ENCODE measurements at regions not wholly inside any gene's neighbourhood (a gene's known extent, or its start where the extent isn't known, plus 50 kb on each side); places are given as distances from the start of the nearest gene placed in this dataset.
"Not testable (repeated sequence)": the region's sequence is repeated elsewhere in the genome, so short reads cannot be mapped to it uniquely, and the experiment has no call there.

DNA sequence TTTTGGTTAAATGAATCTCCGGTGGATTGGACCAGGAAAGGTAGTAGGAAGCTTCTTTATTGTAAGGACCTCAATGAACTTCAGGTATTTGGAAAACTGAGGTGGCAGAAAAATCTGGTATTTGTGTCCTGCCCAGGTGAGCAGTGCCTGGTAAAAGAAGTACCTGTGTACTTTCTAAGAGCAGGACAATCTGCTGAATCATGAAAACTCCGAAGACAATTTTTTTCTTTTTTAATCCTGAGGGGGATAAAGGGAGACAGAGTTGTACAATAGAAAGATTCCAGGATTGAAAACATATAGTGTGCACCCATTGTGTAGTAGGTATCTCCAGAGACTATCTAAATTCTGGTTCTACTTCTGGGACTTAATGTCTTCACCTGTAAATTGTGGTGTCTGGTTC is 191.8 kb upstream of the SPOPL start:
- H3K27me3 ChIP-seq: no peaks in the 10 kb centered on the region
- no peak overlapping the region for H3K4me3 ChIP-seq
- no peak overlapping the region for H3K27ac ChIP-seq
- TF ChIP-seq, protein P1, sequence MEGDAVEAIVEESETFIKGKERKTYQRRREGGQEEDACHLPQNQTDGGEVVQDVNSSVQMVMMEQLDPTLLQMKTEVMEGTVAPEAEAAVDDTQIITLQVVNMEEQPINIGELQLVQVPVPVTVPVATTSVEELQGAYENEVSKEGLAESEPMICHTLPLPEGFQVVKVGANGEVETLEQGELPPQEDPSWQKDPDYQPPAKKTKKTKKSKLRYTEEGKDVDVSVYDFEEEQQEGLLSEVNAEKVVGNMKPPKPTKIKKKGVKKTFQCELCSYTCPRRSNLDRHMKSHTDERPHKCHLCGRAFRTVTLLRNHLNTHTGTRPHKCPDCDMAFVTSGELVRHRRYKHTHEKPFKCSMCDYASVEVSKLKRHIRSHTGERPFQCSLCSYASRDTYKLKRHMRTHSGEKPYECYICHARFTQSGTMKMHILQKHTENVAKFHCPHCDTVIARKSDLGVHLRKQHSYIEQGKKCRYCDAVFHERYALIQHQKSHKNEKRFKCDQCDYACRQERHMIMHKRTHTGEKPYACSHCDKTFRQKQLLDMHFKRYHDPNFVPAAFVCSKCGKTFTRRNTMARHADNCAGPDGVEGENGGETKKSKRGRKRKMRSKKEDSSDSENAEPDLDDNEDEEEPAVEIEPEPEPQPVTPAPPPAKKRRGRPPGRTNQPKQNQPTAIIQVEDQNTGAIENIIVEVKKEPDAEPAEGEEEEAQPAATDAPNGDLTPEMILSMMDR (IDR thresholded peaks at IDR 0.05): no peak
- TF ChIP-seq EP300 (IDR thresholded peaks at IDR 0.05): no peak
- TF ChIP-seq POLR2AphosphoS5 (IDR thresholded peaks at IDR 0.05): no peak
- H3K9me3 ChIP-seq: no peaks in the 10 kb centered on the region
- 85 to 90% methylated on average over 2 of the region's 2 CpGs for WGBS, 2 donors
- H3K36me3 ChIP-seq: no peaks in the 10 kb centered on the region
- no peaks in the 10 kb centered on the region for H3K4me1 ChIP-seq
- intact Hi-C loops (cut with DNase I): no loop called here
- no peak for DNase-seq

GRCh38 chr2:138312061-138312460 is 189.5 kb upstream of the SPOPL start:
- Histone ChIP-seq H3K36me3 (no peaks in the 10 kb centered on the region), H3K4me1 (no peaks in the 10 kb centered on the region), H3K9me3 (no peaks in the 10 kb centered on the region), H3K27ac (no peak overlapping the region), H3K4me3 (no peak overlapping the region), H3K27me3 (no peaks in the 10 kb centered on the region)
- WGBS, 2 donors: 76 to 83% methylated on average over 4 of the region's 4 CpGs
- TF ChIP-seq POLR2A (IDR thresholded peaks at IDR 0.05): no peak
- TF ChIP-seq POLR2AphosphoS5 (IDR thresholded peaks at IDR 0.05): no peak
- no peak for TF ChIP-seq EP300 (IDR thresholded peaks at IDR 0.05)
- TF ChIP-seq, protein P1 (IDR thresholded peaks at IDR 0.05): no peak
- DNase-seq: no peak
- intact Hi-C loops (cut with DNase I): no loop called here

- H3K36me3 ChIP-seq; H3K4me3 ChIP-seq; H3K27ac ChIP-seq; intact Hi-C loops (cut with DNase I); DNase-seq; H3K27me3 ChIP-seq; H3K4me1 ChIP-seq; H3K9me3 ChIP-seq: not testable (repeated sequence)
Measured at GRCh38 chr2:138315619-138316018, 186.0 kb upstream of the SPOPL start.

DNA sequence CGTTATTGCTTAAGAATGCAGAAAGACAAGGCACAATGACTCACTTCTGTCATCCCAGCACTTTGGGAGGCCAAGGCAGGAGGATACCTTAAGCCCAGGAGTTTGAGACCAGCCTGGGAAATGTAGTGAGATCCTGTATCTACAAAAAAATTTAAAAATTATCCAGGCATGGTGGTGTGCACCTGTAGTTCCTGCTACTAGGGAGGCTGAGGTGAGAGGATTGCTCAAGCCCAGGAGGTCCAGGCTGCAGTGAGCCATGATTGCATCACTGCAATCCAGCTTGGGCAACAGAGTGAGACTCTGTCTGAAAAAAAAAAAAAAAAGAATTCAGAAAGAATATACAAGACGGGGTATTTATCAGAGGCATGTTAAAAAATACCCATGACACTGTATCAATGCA is 182.0 kb upstream of the SPOPL start:
- intact Hi-C loops (cut with DNase I): no loop called here
- Histone ChIP-seq H3K36me3 (no peaks in the 10 kb centered on the region), H3K27me3 (no peaks in the 10 kb centered on the region), H3K4me3 (no peak overlapping the region), H3K27ac (no peak overlapping the region), H3K4me1 (no peaks in the 10 kb centered on the region), H3K9me3 (no peaks in the 10 kb centered on the region)
- TF ChIP-seq EP300 (IDR thresholded peaks at IDR 0.05): no peak
- TF ChIP-seq POLR2A (IDR thresholded peaks at IDR 0.05): no peak
- TF ChIP-seq POLR2AphosphoS5 (IDR thresholded peaks at IDR 0.05): no peak
- TF ChIP-seq, protein P1 (IDR thresholded peaks at IDR 0.05): no peak
- 72 to 77% methylated on average over 2 of the region's 2 CpGs for WGBS, 2 donors
- DNase-seq: no peak

GRCh38 chr2:138321458-138321857 is 180.1 kb upstream of the SPOPL start:
- Histone ChIP-seq H3K4me1 (no peaks in the 10 kb centered on the region), H3K27me3 (no peaks in the 10 kb centered on the region), H3K27ac (no peak overlapping the region), H3K9me3 (no peaks in the 10 kb centered on the region), H3K4me3 (no peak overlapping the region), H3K36me3 (no peaks in the 10 kb centered on the region)
- intact Hi-C loops (cut with DNase I): no loop called here
- WGBS, 2 donors: 81 to 86% methylated on average over 2 of the region's 2 CpGs
- DNase-seq: no peak
- TF ChIP-seq POLR2A (IDR thresholded peaks at IDR 0.05): no peak
- no peak for TF ChIP-seq POLR2AphosphoS5 (IDR thresholded peaks at IDR 0.05)
- TF ChIP-seq, protein P1 (IDR thresholded peaks at IDR 0.05): no peak
- no peak for TF ChIP-seq EP300 (IDR thresholded peaks at IDR 0.05)
